ENCODE measurements at regions not wholly inside any gene's neighbourhood (a gene's known extent, or its start where the extent isn't known, plus 50 kb on each side); places are given as distances from the start of the nearest gene placed in this dataset.
A peak's percentile ranks its signal among the peaks of the same experiment; 100 is the strongest.

- no peaks in the 10 kb centered on the region for H3K36me3 ChIP-seq (ENCODE audit: control insufficient read depth in 4 of 4, insufficient read depth in 4 of 4, low read length in 4 of 4)
- no peak overlapping the region for H3K4me3 ChIP-seq
- peaks cover 0 to 39% (median 23%) of the 10 kb centered on the region in 3 donors for H3K27me3 ChIP-seq (ENCODE audit: control insufficient read depth in 3 of 3, insufficient read depth in 3 of 3, low read length in 2 of 3)
- 86 to 90% methylated on average over 17 of the region's 17 CpGs for WGBS, 2 donors
- DNase-seq (peak in 1 of 3 donors; percentile 29), ATAC-seq (ENCODE audit: insufficient read depth, low FRiP score) (no peak)
- TF ChIP-seq CTCF (IDR thresholded peaks at IDR 0.05; ENCODE audit: control extremely low read depth, extremely low read depth) = no peak
- no peak overlapping the region for H3K27ac ChIP-seq (ENCODE audit: low read depth in 1 of 2, low read length in 1 of 2)
- H3K9me3 ChIP-seq (ENCODE audit: control insufficient read depth in 4 of 4, insufficient read depth in 3 of 4, low read length in 3 of 4) = peaks cover 0 to 18% (median 2%) of the 10 kb centered on the region in 4 donors
- no peak overlapping the region for H3K9ac ChIP-seq (ENCODE audit: insufficient read depth in 1 of 2, low read length in 2 of 2)
- H3K4me1 ChIP-seq (ENCODE audit: control insufficient read depth in 5 of 5, insufficient read depth in 5 of 5, low read length in 5 of 5) = peaks cover 0 to 39% (median 6%) of the 10 kb centered on the region in 5 donors
These were observed 90.3 kb upstream of the SOX1 start for GRCh38 chr13:111976474-111977178.

- DNase-seq (no peak), ATAC-seq (ENCODE audit: insufficient read depth, low FRiP score) (no peak)
- TF ChIP-seq CTCF (IDR thresholded peaks at IDR 0.05; ENCODE audit: control extremely low read depth, extremely low read depth) = no peak
- peaks cover 0 to 34% (median 18%) of the 10 kb centered on the region in 3 donors for H3K27me3 ChIP-seq (ENCODE audit: control insufficient read depth in 3 of 3, insufficient read depth in 3 of 3, low read length in 2 of 3)
- H3K9me3 ChIP-seq (ENCODE audit: control insufficient read depth in 4 of 4, insufficient read depth in 3 of 4, low read length in 3 of 4) = peaks cover 0 to 18% (median 2%) of the 10 kb centered on the region in 4 donors
- H3K9ac ChIP-seq (ENCODE audit: insufficient read depth in 1 of 2, low read length in 2 of 2) = no peak overlapping the region
- WGBS, 2 donors = 88 to 93% methylated on average over 13 of the region's 13 CpGs
- H3K36me3 ChIP-seq (ENCODE audit: control insufficient read depth in 4 of 4, insufficient read depth in 4 of 4, low read length in 4 of 4) = no peaks in the 10 kb centered on the region
- no peak overlapping the region for H3K27ac ChIP-seq (ENCODE audit: low read depth in 1 of 2, low read length in 1 of 2)
- H3K4me3 ChIP-seq = no peak overlapping the region
- H3K4me1 ChIP-seq (ENCODE audit: control insufficient read depth in 5 of 5, insufficient read depth in 5 of 5, low read length in 5 of 5) = peaks cover 0 to 38% (median 6%) of the 10 kb centered on the region in 5 donors
These were observed 89.8 kb upstream of the SOX1 start for GRCh38 chr13:111977179-111977506.

DNA sequence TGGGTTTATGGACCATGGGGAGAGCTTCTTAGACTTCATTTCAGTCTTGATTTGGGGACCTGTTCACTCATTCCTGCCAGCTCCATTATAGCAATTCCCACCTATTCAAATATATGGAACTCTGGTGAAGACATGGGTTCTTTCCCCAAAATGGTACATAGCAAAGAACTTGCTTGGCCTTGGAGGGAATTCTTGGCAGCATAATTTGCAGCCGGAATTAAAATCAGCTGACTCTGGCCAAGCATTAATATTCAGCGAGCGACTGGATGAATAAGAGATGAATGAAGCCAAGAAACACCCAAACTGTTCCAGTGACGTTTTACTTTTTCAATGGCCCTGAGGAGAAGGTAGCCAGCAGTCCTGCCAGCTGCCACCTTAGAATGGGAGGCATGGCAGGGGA lies 88.4 kb upstream of the SOX1 start:
- 54 to 64% methylated on average over 4 of the region's 4 CpGs for WGBS, 2 donors
- no peak overlapping the region for H3K9ac ChIP-seq (ENCODE audit: insufficient read depth in 1 of 2, low read length in 2 of 2)
- no peak overlapping the region for H3K27ac ChIP-seq (ENCODE audit: low read depth in 1 of 2, low read length in 1 of 2)
- H3K4me1 ChIP-seq (ENCODE audit: control insufficient read depth in 5 of 5, insufficient read depth in 5 of 5, low read length in 5 of 5) = peaks cover 0 to 23% (median 6%) of the 10 kb centered on the region in 5 donors
- no peak overlapping the region for H3K4me3 ChIP-seq
- H3K36me3 ChIP-seq (ENCODE audit: control insufficient read depth in 4 of 4, insufficient read depth in 4 of 4, low read length in 4 of 4) = no peaks in the 10 kb centered on the region
- peaks cover 0 to 20% (median 6%) of the 10 kb centered on the region in 3 donors for H3K27me3 ChIP-seq (ENCODE audit: control insufficient read depth in 3 of 3, insufficient read depth in 3 of 3, low read length in 2 of 3)
- ATAC-seq (ENCODE audit: insufficient read depth, low FRiP score) (no peak), DNase-seq (no peak)
- peaks cover 0 to 18% (median 2%) of the 10 kb centered on the region in 4 donors for H3K9me3 ChIP-seq (ENCODE audit: control insufficient read depth in 4 of 4, insufficient read depth in 3 of 4, low read length in 3 of 4)
- no peak for TF ChIP-seq CTCF (IDR thresholded peaks at IDR 0.05; ENCODE audit: control extremely low read depth, extremely low read depth)
